Smooth muscle cell of the brain vasculature (primary cell): ENCODE measurements at regions not wholly inside any gene's neighbourhood (a gene's known extent, or its start where the extent isn't known, plus 50 kb on each side); places are given as distances from the start of the nearest gene placed in this dataset.

Experiments
- DNase-seq: peaks from one replicate; pipeline ENCODE4 v3.0.0-alpha.2; 2012; ENCODE audit warnings: low read depth, low spot score

DNA sequence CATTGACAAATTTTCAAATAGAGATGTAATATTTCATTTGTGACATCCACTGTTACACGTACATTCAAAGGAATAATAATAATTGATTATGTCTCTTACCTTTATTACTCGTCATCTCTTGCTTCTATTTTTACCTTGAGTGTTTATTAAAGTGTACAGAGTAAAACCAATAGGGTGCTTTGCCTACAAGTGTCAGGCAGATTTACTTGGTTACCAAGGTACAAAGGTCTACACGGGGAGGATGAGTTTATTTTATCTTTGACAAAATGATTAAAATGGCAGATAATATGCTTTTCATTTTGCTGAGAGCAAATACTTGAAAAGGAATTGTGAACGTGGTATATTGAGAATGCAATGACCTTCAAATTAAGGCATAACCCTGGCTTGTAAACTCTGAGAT lies 137.8 kb upstream of the SOX5 start:
- DNase-seq: no peak

- no peak for DNase-seq
Observed at GRCh38 chr12:24084800-24085199, 135.3 kb upstream of the SOX5 start.

DNA sequence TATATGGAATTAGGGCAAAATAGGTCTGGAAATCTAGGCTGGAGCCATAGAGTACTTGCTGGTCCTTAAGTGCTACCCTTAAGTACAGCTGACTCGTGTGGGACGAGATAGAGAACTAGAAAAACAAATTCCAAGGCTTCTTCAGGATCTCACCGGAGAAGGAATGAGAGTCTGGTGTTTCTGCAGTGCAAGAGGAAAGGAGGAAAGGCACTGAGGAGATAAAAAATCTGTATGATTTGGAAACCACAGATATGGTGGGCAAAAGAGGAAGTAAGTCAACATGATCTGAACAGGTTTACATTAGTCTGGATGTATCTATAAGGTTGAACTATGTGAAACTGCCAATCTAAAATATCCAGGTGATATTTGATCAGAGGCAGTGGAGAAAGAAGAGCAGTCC lies 134.4 kb upstream of the SOX5 start:
- DNase-seq: no peak

DNA sequence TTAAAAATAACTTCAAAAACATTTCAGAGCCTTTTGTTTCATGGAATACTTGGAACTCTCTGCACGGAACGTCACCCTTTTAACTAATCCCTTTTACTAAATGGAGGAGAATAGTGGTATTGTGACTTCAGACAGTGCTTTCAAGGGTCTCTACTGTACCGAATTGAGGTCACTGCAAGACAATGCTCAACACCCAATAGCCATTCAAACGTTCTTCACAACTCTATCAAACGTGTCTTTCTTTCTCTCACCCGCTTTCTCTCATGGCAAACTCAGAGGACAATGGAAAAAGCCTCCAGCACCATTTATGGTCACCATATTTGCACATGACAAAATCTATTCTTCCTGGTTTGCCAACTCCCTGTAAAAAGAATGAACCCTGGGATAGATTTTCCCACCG lies 132.1 kb upstream of the SOX5 start:
- no peak for DNase-seq

DNA sequence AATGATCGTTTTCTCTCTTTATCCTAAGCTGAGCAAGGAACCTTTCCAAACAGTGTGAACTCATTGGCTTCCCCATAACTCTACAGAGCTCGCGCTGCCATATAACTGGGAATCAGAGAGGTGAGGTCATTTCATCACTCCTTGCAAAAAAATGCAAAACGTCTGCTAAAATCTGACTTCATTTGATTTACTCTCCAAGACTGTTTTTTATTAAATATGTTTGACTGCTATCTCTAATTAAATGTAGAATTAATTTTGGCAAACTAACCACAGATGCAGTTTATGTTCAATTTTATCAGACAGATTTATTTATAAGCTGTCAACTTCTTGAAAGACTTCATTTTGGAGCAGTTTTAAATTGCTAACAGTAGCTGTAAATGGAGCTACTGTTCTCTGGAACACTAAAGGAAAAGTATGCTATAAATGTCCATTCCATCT lies 131.6 kb upstream of the SOX5 start:
- no peak for DNase-seq

DNA sequence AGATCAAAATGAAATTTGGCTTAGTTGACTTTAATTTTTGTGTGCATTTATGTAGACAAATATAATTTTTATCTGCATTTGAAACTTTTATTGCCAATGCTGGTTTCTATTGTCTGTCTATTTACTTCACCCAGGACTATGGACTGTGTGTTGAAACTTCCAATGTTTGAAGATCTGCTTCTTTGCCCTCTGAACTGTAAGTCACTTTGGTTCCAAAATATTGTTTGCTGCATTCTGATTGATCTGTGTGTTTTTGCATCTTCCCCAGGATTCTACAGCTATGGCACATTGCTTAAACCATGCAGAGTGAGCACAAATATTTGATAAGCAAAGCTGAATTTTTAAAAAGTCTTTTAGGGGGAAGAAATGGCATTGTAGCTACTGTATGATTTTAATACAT lies 131.0 kb upstream of the SOX5 start:
- no peak for DNase-seq

DNA sequence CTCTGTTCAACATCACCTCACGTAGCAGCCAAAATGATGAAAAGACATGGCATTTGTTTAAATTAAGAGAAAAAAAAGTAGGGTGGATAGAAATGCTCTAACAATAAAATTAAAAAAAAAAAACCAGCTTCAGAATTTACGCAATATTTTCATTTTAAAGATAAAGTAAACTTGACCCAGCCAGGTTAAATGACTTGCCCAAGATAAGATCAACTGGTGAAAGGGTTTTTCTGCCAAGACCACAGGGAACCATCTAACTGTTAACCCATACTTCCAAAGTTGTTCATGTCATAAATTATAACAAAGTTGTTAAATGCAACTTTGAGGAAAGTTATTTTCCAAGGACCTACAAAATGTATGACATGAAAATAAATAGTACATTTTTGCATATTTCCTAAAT lies 129.6 kb upstream of the SOX5 start:
- DNase-seq: no peak

GRCh38 chr12:24078318-24078765 lies 128.9 kb upstream of the SOX5 start:
- no peak for DNase-seq

GRCh38 chr12:24077161-24077560 lies 127.7 kb upstream of the SOX5 start:
- DNase-seq: no peak

GRCh38 chr12:24075650-24076049 lies 126.2 kb upstream of the SOX5 start:
- no peak for DNase-seq

DNA sequence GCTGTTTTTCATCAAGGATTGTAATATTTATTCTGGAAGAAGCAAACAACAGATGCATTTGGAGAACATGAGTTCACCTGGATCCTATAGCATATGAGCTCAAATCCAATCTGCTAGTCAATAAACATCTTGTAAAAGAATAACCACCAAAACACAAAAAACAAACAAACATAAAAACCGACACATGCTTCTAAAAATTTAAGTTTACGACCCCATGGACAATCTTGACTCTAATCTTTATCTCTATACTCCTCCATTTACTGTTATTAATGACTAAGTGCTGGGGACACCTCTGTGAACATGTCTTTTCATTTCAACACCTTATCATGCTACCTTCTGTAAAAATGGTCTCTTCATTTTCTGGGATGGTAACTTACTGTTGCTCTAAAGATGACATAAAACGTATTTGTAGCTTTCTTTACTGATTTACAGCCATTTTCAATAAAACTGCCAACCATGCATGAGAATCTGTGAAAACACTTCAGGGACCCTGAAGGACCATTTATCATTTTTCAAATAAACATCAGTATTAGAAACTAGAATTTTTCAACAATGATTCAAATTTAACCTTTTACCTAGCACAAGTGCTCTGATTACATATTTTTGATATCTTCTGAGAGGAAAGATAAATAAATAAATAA lies 123.8 kb upstream of the SOX5 start:
- no peak for DNase-seq

DNA sequence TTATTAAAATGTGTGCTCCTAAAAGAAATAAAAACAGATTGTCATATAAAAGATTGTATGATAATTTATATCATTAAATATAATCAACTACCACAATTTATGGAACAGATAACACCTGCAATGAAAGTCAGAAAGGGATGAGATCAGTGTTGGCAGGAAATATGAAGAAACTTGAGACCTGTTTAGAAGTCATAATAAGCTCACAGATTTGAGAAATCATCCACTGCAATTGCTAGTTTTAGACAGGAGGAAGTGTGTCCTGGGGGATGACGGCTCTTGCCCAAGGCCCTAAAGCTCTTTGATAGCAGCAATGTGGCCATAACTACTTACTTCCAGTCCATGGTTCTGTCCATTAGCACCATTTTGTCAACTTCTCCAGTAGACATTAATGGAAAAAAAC lies 122.8 kb upstream of the SOX5 start:
- DNase-seq: no peak

DNA sequence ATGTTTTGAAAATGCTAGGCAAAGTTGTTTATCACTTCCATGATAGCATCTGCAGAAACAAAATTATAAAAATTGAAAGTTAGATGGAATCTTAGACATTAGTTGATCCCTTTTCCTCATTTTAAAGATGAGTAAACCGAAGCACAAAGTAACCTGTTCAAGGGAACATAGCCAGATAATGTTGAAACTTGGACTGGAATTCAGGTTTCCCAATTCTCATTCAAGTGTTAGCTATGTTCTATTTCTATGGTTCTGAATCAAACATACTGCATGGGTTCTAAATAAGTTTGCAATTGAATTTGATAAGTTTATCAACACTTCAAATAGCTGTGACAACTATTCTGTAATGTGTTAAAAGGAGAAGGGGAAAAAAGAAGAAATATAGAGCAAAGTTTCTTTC lies 122.4 kb upstream of the SOX5 start:
- no peak for DNase-seq

DNA sequence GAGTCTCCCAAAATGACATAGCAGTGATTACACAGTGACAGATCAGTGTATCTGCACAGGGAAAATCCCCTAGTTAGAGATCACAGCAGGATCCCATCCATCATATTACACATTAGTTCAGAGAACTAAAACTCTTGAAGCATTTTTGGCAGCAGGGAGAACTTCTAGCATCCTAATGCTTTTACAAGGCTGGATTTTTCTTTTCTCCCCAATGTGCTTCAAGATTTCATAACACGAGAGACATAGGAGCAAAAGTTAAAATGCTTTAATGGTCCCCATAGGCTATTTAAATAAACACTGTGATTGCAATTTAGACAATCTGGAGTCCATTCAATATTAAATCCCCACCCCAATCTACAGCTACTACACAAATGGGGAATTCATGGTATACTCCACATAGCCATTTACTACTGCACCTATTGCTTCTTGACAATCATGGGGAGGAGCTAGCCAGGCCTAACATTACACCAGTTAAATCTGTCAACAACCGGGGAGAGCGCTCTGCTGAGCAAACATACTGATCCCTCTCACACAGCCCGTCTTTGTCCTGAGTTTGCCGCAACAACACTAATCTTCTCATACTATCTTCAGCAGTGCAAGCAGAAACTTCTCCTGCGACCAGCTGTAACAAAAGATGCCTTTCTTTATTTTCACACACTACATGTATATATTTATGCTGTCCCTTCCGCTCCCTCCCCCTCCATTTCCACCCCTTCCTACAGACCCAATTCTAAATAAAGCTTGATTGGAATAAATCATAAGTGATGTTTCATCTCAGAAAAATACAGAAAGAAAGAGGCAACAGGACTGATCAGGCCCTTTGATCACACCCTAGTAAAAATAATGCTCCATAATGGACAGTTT lies 120.3 kb upstream of the SOX5 start:
- no peak for DNase-seq

DNA sequence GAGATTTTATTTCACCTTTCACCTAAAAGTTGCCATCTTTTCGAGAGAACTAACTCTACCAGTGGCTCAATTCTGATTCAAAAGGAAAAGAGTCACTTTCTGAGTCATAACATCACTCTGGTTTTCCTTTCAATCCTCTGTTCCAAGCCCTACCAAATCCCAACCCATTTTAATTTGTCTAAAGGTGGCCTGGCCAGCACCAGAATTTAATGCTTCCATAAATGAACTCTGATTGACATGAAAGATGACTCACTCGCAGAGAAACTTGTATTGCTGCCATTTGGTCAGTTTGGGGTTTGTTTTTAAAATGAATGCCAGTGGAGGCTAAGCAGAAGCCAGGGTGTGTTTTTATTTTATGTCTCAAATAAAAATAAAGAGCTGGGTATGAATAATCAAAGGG lies 117.4 kb upstream of the SOX5 start:
- peak; percentile 62 for DNase-seq

GRCh38 chr12:24066097-24066496 lies 116.6 kb upstream of the SOX5 start:
- DNase-seq: no peak

- DNase-seq: no peak
Observed at GRCh38 chr12:24062642-24063245, 113.3 kb upstream of the SOX5 start.

- DNase-seq: no peak
Observed at GRCh38 chr12:24060089-24060488, 110.6 kb upstream of the SOX5 start.

GRCh38 chr12:24057920-24058476 lies 108.5 kb upstream of the SOX5 start:
- no peak for DNase-seq

DNA sequence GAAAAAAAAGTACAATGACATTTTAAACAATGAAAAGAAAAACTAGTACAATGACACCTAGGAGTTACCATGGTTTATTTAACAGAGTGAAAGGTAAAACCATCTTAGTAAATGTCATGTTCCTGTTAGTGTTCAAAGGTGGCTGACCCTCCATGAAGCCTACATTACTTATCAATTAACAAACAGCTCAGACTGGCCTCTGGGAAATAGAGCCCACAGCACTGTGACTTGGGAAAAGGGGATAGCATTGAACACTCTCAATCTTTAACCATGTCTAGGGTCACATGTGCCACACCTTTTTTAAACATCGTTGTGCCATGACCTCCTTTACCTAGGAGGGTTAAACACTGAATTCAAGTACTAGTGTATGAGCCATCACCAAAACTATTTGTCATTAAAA lies 106.3 kb upstream of the SOX5 start:
- DNase-seq: no peak

GRCh38 chr12:24054416-24054815 lies 104.9 kb upstream of the SOX5 start:
- DNase-seq: no peak

GRCh38 chr12:24049728-24050127 lies 100.3 kb upstream of the SOX5 start:
- DNase-seq: peak; percentile 52
